GM19328 (cell line): ENCODE measurements at regions not wholly inside any gene's neighbourhood (a gene's known extent, or its start where the extent isn't known, plus 50 kb on each side); places are given as distances from the start of the nearest gene placed in this dataset.
"Not testable (repeated sequence)": the region's sequence is repeated elsewhere in the genome, so short reads cannot be mapped to it uniquely, and the experiment has no call there.

Experiments
- ATAC-seq: cut with Tn5 transposase; IDR thresholded peaks from one replicate; pipeline ENCODE4 v1.9.1; 2021; ENCODE audit warnings: mild to moderate bottlenecking, moderate library complexity; ENCODE audit not compliant: unreplicated experiment

DNA sequence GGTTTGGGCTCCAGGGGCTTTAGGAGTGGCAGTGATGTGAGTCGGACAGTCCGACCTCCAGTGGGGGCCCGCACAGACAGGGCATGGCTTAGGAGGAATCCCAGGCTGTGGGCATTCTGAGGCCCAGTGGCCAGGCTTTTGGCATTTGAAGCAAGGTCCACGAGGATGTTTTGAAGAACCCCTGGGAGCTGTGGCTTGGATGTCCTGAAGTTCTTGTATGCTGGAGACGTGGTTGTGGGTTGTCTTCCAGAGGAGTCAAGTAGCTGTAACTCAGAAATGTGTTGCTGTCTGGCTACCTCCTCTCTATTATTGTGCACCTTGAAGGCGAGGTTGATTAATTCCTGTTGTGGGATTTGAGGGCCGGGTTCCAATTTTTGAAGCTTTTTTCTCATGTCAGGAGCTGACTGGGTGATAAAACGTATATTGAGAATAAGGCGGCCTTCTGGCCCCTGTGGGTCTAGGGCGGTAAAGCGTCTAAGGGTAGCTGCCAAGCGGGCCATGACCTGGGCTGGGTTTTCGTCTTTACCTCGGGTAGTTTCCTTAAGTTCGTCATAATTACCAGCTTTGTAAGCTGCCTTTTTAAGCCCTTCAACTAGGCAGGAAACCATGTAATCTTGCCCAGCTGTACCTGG, 67.3 kb upstream of the EZR start:
- ATAC-seq = not testable (repeated sequence)

DNA sequence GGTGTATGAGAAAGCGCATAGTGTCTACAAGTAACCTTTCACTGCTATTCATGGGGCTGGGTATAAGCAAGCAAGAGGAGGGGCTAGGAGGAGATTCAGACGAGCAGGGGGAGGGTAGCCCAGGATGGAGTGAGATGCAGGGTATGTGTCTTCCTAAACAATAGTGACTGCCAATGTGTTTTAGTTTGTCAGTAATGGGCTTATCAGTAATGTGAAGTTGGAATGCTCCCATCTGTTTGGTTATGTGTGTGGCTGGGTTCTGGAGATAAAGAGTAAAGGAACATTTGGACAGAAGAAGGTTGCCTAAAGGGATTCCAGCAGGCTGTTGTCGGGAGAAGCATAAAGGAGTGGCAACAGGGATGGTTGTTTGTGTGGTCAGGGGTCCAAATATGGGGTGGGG, 62.7 kb upstream of the EZR start:
- not testable (repeated sequence) for ATAC-seq

DNA sequence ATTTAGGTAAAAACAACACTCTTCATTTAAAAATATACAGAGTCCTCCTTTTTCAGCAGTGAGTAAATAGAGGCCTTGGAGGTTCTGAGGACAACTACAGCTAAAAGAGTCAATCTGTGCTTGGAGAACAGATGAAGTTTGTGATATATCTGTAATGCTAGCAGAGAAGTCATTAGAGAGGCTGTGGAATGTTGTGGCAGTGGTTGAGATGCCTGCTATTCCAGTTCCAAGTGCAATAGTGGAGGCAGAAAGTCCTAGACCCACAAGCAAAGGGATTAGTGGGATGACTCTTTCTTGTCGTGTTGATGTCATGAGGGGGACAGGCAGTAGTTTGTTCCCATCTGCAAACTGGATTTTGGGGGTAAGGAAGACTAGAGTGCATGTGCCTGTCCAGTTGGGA, 62.1 kb upstream of the EZR start:
- not testable (repeated sequence) for ATAC-seq

DNA sequence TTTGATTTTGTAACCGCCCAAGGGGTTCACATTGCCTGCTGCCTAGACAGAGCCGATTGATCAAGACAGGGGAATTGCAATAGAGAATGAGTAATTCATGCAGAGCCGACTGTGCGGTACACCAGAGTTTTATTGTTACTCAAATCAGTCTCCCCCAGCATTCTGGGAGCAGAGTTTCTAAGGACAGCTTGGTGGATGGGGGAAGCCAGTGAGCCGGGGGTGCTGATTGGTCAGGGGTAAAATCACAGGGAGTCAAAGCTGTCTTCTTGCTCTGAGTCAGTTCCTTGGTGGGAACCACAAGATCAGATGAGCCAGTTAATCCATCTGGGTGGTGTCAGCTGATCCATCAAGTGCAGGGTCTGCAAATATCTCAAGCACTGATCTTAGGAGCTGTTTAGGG, 60.0 kb upstream of the EZR start:
- ATAC-seq = no peak

DNA sequence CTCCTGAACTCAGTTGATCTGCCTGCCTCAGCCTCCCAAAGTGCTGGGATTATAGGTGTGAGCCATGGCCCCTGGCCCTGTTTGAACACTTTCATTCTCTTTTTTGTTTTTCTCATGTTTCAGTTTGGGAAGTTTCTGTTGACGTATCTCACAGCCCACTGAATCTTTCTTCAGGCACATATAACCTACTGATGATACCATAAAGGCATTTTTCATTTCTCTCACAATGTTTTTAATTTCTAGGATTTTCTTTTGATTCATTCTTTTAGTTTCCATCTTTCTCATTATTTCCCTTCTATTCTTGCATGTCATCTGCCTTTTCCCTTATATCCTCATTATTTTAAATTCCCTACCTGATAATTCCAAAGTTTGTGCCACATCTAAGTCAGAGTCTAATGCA, 58.5 kb upstream of the EZR start:
- no peak for ATAC-seq

DNA sequence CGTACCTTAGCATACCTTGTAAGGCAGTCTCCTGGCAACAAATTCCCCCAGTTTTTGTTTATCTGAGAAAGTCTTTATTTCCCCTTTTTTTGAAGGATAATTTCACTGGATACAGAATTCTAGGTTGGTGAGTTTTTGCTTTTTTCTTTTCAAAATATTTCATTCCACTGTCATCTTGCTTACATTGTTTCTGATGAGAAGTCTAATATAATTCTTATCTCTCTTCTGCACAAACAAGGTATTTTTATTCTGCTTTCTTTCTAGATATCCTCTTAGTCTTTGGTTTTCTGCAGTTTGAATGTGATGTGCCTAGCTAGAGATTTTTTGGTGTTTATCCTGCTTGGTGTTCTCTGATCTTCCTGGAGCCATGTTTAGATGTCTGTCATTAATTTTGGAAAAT, 57.7 kb upstream of the EZR start:
- no peak for ATAC-seq

DNA sequence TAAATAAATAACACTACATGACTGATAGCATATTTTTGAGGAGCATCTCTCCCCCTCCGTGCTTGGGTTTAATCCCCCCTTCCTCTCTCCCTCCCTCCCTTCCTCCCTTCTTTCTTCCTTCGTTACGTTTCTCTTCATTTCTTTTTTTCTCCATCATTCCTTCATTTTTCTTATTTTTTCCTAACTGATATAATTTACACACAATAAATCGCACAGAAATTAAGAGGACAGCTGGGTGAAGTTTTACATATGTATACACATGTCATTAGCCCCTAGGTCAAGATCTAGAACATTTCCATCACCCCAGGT, 51.4 kb upstream of the EZR start:
- no peak for ATAC-seq

DNA sequence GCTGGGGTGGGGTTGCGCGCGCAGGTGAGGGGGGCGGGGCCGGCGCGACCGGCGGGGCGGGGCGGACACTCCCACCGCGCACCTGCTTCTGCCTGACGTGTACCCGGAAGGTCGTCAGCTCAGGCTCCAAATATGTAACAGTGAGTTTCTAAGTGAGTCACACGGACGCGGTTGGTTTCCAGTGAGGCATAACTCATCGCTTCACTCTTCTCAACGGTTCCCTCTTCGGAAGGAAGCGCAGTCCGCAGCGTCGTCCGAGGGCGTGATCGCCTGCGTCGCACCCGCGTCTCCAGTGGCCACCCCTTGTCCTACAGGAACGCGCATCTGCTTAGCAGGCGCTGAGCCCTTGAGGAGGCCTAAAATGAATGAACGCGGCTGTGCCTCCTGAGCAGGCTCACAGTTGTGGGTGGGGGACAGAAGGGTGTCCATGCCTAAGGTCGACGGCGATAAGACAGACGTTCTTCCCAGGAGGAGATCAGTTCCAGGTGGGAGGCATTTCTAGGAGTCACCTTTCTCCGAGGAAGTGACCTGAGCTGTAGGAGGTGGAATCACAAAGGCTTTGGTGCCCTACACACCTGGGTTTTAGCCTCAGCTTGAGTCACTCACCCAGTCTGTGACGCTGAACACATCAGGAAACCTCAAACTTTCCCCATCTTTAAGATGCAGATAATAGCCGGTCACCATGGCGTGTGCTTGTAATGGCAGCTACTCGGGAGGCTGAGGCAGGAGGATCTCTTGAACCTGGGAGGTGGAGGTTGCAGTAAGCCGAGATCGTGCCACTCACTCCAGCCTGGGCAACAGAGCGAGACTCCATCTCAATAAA, 50.9 kb upstream of the EZR start:
- ATAC-seq = peak; percentile 91

DNA sequence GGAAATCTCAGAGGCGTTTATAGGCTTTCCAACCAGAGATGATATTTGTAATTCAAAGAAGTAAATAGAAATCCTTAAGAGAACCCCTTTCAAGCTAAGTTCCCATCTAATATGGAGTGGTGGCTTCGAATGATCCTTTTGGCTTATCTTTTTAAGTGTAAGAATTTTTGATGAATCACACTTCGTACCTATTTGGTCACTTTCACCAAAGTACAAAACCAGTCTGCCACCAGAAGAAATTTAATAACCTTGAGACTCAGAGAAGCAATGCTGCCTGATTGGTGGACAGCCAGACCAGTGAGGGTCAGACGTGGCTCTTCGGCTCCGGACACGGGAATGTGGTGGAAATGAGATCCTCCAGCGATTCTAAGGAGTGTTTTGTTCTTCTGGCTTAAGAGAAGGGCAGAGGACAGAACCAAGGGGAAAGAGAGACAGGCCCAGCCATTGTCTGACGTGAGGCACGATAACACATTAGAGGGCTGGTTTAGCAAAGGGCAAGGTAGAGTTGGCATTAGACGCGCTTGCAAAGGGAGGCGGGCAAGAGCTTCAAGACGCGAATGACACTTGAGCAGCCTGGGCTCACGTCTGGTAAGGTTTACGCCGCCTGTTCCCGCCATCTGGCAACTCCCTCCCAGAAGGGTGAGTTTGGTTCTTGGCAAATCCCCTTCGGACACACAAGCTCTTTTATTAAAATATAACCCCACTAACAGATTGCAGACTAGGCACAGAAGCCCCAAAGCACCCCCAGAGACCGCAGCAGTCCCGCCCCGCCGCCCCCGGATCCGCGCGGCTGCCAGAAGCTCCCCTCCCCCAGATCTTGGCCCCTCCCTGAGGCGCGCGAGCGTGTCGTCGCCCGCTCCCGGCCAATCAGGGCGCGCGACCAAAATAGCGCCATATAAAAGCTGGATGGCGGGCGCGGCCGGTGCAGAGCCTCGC, 50.0 kb upstream of the EZR start:
- ATAC-seq = peak; percentile 74
